ENCODE measurements at regions not wholly inside any gene's neighbourhood (a gene's known extent, or its start where the extent isn't known, plus 50 kb on each side); places are given as distances from the start of the nearest gene placed in this dataset.
"Not testable (repeated sequence)": the region's sequence is repeated elsewhere in the genome, so short reads cannot be mapped to it uniquely, and the experiment has no call there.

GRCh38 chr9:87198716-87199115 is 251.4 kb upstream of the GAS1 start:
- DNase-seq (ENCODE audit: low read depth) = peak; percentile 17
- H3K4me3 ChIP-seq (ENCODE audit: low read depth, low read length) = no peak overlapping the region
- no peak for TF ChIP-seq CTCF (conservative IDR thresholded peaks at IDR 0.05; ENCODE audit: low read depth, low read length)

GRCh38 chr9:87199278-87199677 is 252.0 kb upstream of the GAS1 start:
- peak; percentile 50 for DNase-seq (ENCODE audit: low read depth)
- TF ChIP-seq CTCF (conservative IDR thresholded peaks at IDR 0.05; ENCODE audit: low read depth, low read length) = no peak
- H3K4me3 ChIP-seq (ENCODE audit: low read depth, low read length) = no peak overlapping the region

GRCh38 chr9:87199782-87200181 is 252.5 kb upstream of the GAS1 start:
- DNase-seq (ENCODE audit: low read depth) = no peak
- TF ChIP-seq CTCF (conservative IDR thresholded peaks at IDR 0.05; ENCODE audit: low read depth, low read length) = no peak
- H3K4me3 ChIP-seq (ENCODE audit: low read depth, low read length) = no peak overlapping the region

- no peak for TF ChIP-seq CTCF (conservative IDR thresholded peaks at IDR 0.05; ENCODE audit: low read depth, low read length)
- H3K4me3 ChIP-seq (ENCODE audit: low read depth, low read length) = no peak overlapping the region
- DNase-seq (ENCODE audit: low read depth) = peak; percentile 95
These were observed 254.0 kb upstream of the GAS1 start for GRCh38 chr9:87201351-87201751.

GRCh38 chr9:87206064-87206661 is 258.9 kb upstream of the GAS1 start:
- TF ChIP-seq CTCF (conservative IDR thresholded peaks at IDR 0.05; ENCODE audit: low read depth, low read length) = no peak
- DNase-seq (ENCODE audit: low read depth) = peak; percentile 79
- H3K4me3 ChIP-seq (ENCODE audit: low read depth, low read length) = no peak overlapping the region

GRCh38 chr9:87210658-87211057 is 263.4 kb upstream of the GAS1 start:
- not testable (repeated sequence) for H3K4me3 ChIP-seq (ENCODE audit: low read depth, low read length); DNase-seq (ENCODE audit: low read depth)

GRCh38 chr9:87211669-87212068 is 264.4 kb upstream of the GAS1 start:
- H3K4me3 ChIP-seq (ENCODE audit: low read depth, low read length) = no peak overlapping the region
- no peak for DNase-seq (ENCODE audit: low read depth)
- no peak for TF ChIP-seq CTCF (conservative IDR thresholded peaks at IDR 0.05; ENCODE audit: low read depth, low read length)

Data from choroid plexus epithelial cell (primary cell).